Keratinocyte (primary cell): ENCODE measurements at regions not wholly inside any gene's neighbourhood (a gene's known extent, or its start where the extent isn't known, plus 50 kb on each side); places are given as distances from the start of the nearest gene placed in this dataset.
A peak's percentile ranks its signal among the peaks of the same experiment; 100 is the strongest.

ENCODE experiments used
- DNase-seq: peaks from one replicate; pipeline ENCODE4 v3.0.0-alpha.2; 2011; ENCODE audit warnings: low read depth, missing footprints, low spot score
- FAIRE-seq: peaks from 2 replicates; lab custom pipeline; 2011; peaks lifted over from hg19 to GRCh38; lab: Jason Lieb, UNC
- H2AFZ ChIP-seq: 2 replicates; pipeline ENCODE4 v1.6.0; 2012; ENCODE audit warnings: low read length, control low read depth, inconsistent platforms; ENCODE audit not compliant: control insufficient read depth
- H3K27ac ChIP-seq: 2 replicates; pipeline ENCODE4 v1.5.1; 2011; ENCODE audit warnings: low read length; ENCODE audit not compliant: control insufficient read depth, insufficient read depth
- H3K27me3 ChIP-seq: 3 replicates; pipeline ENCODE4 v1.6.0; 2011; ENCODE audit warnings: low read length; ENCODE audit not compliant: control insufficient read depth, insufficient read depth; ENCODE audit errors: extremely low read depth
- H3K36me3 ChIP-seq, 2 experiments: 2 replicates in 1 of 2; 3 replicates in 1 of 2; pipeline ENCODE4 v1.5.1; 2011; ENCODE audit warnings: low read length in 2 of 2, mild to moderate bottlenecking in 1 of 2; ENCODE audit not compliant: control insufficient read depth in 2 of 2, insufficient read depth in 2 of 2; ENCODE audit errors: extremely low read depth in 1 of 2
- H3K4me1 ChIP-seq: 3 replicates; pipeline ENCODE4 v1.5.1; 2011; ENCODE audit warnings: low read length; ENCODE audit not compliant: control insufficient read depth, insufficient read depth; ENCODE audit errors: extremely low read depth
- H3K4me2 ChIP-seq: 3 replicates; pipeline ENCODE4 v1.6.0; 2011; ENCODE audit warnings: low read depth, low read length; ENCODE audit not compliant: control insufficient read depth, insufficient read depth; ENCODE audit errors: extremely low read depth
- H3K4me3 ChIP-seq, 3 experiments: fragments of 200-600 bp in 1 of 3; sonication (generic) in 1 of 3; 2 replicates in 2 of 3; 3 replicates in 1 of 3; pipeline ENCODE4 v1.5.1; 2011 to 2016; ENCODE audit warnings: low read length in 3 of 3, mild to moderate bottlenecking in 3 of 3, control low read depth in 2 of 3, inconsistent platforms in 1 of 3, low read depth in 1 of 3, mixed read lengths in 1 of 3, mixed run types in 1 of 3, moderate library complexity in 1 of 3; ENCODE audit not compliant: control insufficient read depth in 2 of 3, insufficient read depth in 2 of 3; ENCODE audit errors: extremely low read depth in 1 of 3
- H3K79me2 ChIP-seq: 2 replicates; pipeline ENCODE4 v1.6.0; 2012; ENCODE audit warnings: low read length; ENCODE audit not compliant: control insufficient read depth, insufficient read depth
- H3K9ac ChIP-seq: 3 replicates; pipeline ENCODE4 v1.6.0; 2011; ENCODE audit warnings: low read length; ENCODE audit not compliant: control insufficient read depth, insufficient read depth; ENCODE audit errors: extremely low read depth
- H3K9me1 ChIP-seq: 3 replicates; pipeline ENCODE4 v1.6.0; 2011; ENCODE audit warnings: low read length; ENCODE audit not compliant: control insufficient read depth, insufficient read depth; ENCODE audit errors: extremely low read depth
- H3K9me3 ChIP-seq: 2 replicates; pipeline ENCODE4 v1.5.1; 2012; ENCODE audit warnings: low read depth, low read length; ENCODE audit not compliant: control insufficient read depth
- H4K20me1 ChIP-seq: 3 replicates; pipeline ENCODE4 v1.6.0; 2011; ENCODE audit warnings: low read length; ENCODE audit not compliant: control insufficient read depth, insufficient read depth; ENCODE audit errors: extremely low read depth
- EZH2 ChIP-seq: IDR thresholded peaks from one replicate; pipeline ENCODE4 v1.6.1; 2012; ENCODE audit warnings: inconsistent platforms, mild to moderate bottlenecking, low read length, moderate library complexity
- dilution Hi-C: fragments of 300-500 bp; cut with MboI; formaldehyde crosslinking; loops from one replicate; pipeline ENCODE4 v1.7.0; 2020; ENCODE audit warnings: low sequenced_read_pairs; ENCODE audit not compliant: extremely low pct_ligation_motif_present
- TF ChIP-seq, protein P1 (sequence below), 3 experiments: IDR thresholded peaks in 1 of 3; conservative IDR thresholded peaks in 1 of 3; optimal IDR thresholded peaks in 1 of 3; 2 replicates in 2 of 3; 3 replicates in 1 of 3; pipeline versions ENCODE3 to v1.5.1; 2011; ENCODE audit warnings: low read length in 3 of 3, mild to moderate bottlenecking in 3 of 3, moderate library complexity in 2 of 3, control low read depth in 1 of 3, inconsistent platforms in 1 of 3; ENCODE audit not compliant: insufficient read depth in 2 of 3; ENCODE audit errors: extremely low read depth in 1 of 3

DNA sequence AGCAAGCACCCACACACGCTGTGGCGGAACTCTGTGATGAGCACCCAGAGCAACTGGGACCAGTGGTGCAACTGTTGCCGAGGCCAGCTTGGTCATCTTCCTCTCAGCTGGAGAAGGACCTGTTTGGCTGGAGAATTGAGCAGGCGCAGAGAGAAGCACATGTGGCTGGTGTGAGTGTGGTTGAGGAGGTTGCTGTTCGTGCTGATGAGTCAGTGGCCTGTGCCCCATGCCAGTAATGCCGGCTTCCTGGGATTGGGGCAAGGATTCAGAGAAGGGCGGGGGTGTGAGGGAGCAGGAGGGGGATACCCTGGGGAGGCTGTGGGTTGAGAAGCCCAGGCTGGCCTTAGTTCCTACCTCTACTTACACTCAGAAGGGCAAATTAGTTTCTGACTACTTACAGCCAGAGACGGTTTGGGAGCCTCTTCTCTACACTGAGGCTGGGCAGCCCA, 57.5 kb upstream of the EPS8L3 start:
- Histone ChIP-seq H3K9me1 (no peaks in the 10 kb centered on the region), H3K27me3 (no peaks in the 10 kb centered on the region), H3K9me3 (no peaks in the 10 kb centered on the region), H3K4me3 (no peak overlapping the region), H4K20me1 (no peaks in the 10 kb centered on the region), H3K36me3 (no peaks in the 10 kb centered on the region), H3K4me2 (no peak overlapping the region), H3K9ac (no peak overlapping the region), H2AFZ (peak overlapping the region; percentile 18), H3K79me2 (no peaks in the 10 kb centered on the region), H3K4me1 (peaks cover 9% of the 10 kb centered on the region), H3K27ac (no peak overlapping the region)
- no peak for DNase-seq
- FAIRE-seq: no peak
- TF ChIP-seq, protein P1, sequence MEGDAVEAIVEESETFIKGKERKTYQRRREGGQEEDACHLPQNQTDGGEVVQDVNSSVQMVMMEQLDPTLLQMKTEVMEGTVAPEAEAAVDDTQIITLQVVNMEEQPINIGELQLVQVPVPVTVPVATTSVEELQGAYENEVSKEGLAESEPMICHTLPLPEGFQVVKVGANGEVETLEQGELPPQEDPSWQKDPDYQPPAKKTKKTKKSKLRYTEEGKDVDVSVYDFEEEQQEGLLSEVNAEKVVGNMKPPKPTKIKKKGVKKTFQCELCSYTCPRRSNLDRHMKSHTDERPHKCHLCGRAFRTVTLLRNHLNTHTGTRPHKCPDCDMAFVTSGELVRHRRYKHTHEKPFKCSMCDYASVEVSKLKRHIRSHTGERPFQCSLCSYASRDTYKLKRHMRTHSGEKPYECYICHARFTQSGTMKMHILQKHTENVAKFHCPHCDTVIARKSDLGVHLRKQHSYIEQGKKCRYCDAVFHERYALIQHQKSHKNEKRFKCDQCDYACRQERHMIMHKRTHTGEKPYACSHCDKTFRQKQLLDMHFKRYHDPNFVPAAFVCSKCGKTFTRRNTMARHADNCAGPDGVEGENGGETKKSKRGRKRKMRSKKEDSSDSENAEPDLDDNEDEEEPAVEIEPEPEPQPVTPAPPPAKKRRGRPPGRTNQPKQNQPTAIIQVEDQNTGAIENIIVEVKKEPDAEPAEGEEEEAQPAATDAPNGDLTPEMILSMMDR (optimal IDR thresholded peaks at IDR 0.05 in 1 of 3, IDR thresholded peaks at IDR 0.05 in 1 of 3, conservative IDR thresholded peaks at IDR 0.05 in 1 of 3; ENCODE audit: extremely low read depth in 1 of 3, insufficient read depth in 2 of 3, low read length in 3 of 3): no peak
- dilution Hi-C loops: no loop called here

DNA sequence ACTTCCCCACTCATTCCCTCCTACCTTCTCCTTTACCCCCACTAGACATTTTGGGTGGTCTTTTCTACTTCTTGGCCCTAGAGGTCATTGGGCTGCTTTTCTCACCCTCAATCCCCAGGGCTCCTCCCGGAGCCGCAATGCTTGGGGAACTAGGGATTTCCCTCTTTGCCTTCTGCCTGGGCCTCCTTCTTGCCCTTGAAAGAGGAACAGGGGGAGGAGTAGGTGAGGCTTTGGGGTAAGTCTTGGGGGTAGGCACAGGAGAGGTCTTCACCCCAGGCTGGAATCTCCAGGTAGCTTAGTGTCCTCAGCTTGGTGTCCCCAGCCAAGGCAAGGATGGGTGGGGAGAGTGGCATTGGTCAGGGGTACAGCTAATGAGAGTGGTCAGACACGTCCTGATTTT, 56.2 kb upstream of the EPS8L3 start:
- TF ChIP-seq, protein P1 (optimal IDR thresholded peaks at IDR 0.05 in 1 of 3, IDR thresholded peaks at IDR 0.05 in 1 of 3, conservative IDR thresholded peaks at IDR 0.05 in 1 of 3; ENCODE audit: extremely low read depth in 1 of 3, insufficient read depth in 2 of 3, low read length in 3 of 3): no peak
- no peak for TF ChIP-seq EZH2
- DNase-seq (no peak), FAIRE-seq (no peak)
- no peaks in the 10 kb centered on the region for H4K20me1 ChIP-seq
- H3K4me2 ChIP-seq: no peak overlapping the region
- no peaks in the 10 kb centered on the region for H3K9me1 ChIP-seq
- H3K27me3 ChIP-seq: no peaks in the 10 kb centered on the region
- dilution Hi-C loops: no loop called here
- H3K4me1 ChIP-seq: peaks cover 9% of the 10 kb centered on the region
- H3K9me3 ChIP-seq: peaks cover 6% of the 10 kb centered on the region
- no peak overlapping the region for H3K4me3 ChIP-seq
- no peak overlapping the region for H2AFZ ChIP-seq
- H3K27ac ChIP-seq: no peak overlapping the region
- H3K36me3 ChIP-seq: no peaks in the 10 kb centered on the region
- no peaks in the 10 kb centered on the region for H3K79me2 ChIP-seq
- no peak overlapping the region for H3K9ac ChIP-seq
